ENCODE measurements at regions not wholly inside any gene's neighbourhood (a gene's known extent, or its start where the extent isn't known, plus 50 kb on each side); places are given as distances from the start of the nearest gene placed in this dataset.

DNA sequence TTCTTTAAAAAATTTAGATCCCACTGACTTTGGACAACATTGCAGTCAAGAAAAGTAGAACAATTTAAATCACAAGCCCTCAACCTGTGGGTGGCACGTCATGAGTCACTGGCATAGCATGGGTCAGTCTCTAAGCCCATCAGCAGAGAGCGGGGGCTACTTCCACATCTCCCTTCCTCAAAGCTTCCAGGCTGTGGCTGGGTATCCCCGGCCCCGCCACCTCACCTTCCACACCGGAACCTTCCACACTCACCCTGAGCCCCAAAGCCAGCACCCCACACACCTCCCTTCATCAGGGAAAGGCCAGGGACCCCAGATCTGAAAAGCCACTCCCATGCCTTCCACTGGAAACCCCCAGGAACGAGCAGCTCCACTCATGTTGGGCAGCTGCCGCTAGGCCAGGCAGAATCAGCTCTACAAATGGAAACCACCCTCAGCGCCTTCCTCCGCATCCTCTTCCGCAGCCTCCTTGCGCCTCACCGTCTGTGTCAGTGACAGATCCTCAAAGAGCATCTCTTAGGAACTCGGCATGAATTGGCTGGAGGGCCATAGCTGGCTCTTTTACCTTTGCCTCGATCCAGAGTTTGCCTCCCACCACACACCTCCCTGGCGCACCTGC, 156.5 kb downstream of the ERCC6L2 start:
- no peak for DNase-seq

- peak; percentile 69 for DNase-seq
Observed at GRCh38 chr9:96031366-96031824, 155.9 kb downstream of the ERCC6L2 start.

GRCh38 chr9:96029722-96030530, 154.4 kb downstream of the ERCC6L2 start:
- no peak for DNase-seq

- no peak for DNase-seq
Observed at GRCh38 chr9:96027251-96028131, 152.0 kb downstream of the ERCC6L2 start.

DNA sequence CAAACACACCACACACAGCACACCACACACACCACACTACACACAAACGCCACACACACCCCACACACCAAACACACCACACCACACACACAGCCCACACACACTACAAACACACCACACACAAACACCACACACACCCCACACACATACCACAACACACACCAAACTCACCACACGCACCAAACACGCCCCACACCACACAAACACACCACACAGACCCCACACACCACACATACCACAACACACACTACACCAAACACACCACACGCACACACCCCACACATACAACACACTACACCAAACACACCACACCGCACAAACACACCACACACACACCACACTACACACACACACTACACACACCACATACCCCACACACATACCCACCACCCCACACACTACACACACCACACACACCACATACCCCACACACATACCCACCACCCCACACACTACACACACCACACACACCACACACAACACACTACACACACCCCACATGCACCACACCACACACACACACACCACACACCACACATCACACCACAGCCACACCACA, 151.2 kb downstream of the ERCC6L2 start:
- DNase-seq, result no peak

DNA sequence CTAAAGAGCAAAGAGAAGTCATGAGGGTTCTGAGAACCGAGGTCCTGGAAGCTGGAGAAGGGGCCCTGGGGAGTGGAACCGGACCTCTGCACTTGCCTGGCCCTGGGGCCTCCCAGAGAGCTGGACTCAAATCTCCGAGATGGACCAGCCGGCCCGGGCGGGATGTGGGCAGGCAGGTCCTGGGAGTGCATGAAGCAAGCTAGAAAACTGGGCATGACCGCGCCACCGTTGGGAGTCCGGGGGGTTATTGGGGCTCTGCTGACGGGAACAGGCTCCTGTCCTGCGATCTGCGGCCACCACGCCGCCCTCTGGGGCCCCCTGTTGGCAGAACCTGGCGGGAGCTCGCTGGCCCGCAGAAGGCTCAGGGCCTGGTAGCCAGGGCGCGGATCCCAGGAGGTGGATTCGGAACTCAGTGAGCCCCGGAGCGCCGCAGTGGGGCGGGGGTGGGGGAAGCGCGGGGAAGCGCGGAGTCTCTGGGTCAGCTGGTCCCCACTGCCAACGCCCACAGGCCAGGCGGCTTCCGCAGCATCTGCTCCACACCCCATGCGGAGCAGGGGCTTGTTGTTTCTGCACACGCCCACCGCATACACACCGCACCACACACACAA, 150.6 kb downstream of the ERCC6L2 start:
- DNase-seq, result no peak

GRCh38 chr9:96023486-96023885, 148.0 kb downstream of the ERCC6L2 start:
- DNase-seq, result no peak

GRCh38 chr9:96022445-96023051, 147.1 kb downstream of the ERCC6L2 start:
- no peak for DNase-seq

DNA sequence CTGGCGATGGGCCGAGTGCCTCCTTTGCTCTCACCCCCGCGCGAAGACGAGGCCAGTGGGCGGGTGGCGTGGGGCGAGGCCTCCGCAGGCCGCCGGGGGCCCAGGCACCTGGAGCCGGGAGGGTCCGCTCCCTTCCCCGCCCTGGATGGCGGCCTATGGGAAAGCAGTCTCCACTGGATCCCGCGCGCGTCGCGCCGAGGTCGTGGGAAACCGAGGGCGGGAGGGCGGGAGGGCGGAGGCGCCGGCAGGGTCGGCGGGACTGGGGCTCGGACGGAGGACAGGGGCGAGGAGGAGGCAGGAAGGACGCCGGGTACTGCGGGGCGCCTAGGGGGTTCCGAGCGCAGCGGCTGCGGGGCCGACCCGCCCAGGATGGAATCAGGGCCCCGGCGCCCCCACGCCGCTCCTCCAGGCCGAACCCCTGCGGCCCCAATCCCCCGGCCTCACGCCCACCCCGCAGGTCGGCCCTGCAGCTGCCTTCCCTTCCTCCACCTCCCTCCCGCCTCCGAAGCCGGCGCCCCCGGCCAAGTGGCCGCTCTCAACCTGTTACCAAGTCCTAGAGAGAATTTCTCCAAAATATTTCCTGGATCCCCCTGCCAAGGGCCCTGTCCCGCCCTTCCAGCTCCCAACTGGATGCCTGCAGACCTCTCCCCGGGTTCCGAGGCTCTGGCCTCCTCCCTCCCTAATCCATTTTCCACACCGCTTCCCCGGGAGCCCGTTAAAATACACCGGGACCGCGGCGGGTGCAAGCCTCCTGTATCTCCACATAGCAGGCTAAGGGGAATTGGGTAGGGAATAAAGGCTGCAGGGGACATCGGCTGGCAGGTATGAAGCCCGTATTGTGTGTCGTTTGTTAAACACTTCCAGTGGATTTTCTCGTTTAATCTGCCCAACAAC, 146.3 kb downstream of the ERCC6L2 start:
- no peak for DNase-seq

GRCh38 chr9:96020792-96021550, 145.5 kb downstream of the ERCC6L2 start:
- no peak for DNase-seq

- DNase-seq, result no peak
Observed at GRCh38 chr9:96020300-96020791, 144.9 kb downstream of the ERCC6L2 start.

Measured in NCI-H1436 (cell line).